ENCODE measurements at regions not wholly inside any gene's neighbourhood (a gene's known extent, or its start where the extent isn't known, plus 50 kb on each side); places are given as distances from the start of the nearest gene placed in this dataset.

DNA sequence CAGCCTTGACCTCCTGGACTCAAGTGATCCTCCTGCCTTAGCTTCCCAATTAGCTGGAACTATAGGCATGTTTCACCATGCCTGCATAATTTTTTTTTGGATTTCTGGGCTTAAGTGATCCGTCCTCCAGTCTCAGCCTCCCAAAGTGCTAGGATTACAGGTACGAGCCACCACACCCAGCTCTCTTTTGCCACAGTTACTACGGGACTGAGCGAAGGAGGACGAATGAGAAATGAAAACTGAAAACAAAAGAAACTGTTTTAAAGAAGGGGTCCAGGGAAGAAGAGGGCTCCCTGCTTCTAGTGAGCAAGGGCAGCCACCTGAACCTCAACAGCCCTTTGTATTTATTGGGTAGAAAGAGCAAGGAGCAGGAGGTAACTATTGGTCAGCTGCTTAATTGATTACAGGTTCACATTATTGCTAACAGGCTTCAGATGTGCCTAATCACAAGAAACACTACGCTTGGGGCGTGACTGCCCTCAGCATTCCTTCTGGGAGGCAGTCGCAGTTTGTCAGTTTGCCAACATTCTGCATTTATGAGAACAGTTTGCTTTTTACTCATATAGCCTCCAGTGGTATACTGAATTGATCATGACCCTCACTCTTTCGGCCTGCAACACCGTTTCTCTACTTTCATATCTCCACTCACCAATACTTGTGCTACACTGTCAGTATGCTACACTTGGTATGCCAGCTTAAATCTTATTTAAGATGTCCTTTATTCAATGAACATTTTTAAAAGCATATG is 676.8 kb downstream of the DNAJB9 start:
- Histone ChIP-seq H3K27me3 (ENCODE audit: control insufficient read depth in 3 of 3, insufficient read depth in 3 of 3, low read length in 2 of 3) (no peaks in the 10 kb centered on the region), H3K36me3 (ENCODE audit: control insufficient read depth in 4 of 4, insufficient read depth in 4 of 4, low read length in 4 of 4) (no peaks in the 10 kb centered on the region), H3K4me1 (ENCODE audit: control insufficient read depth in 5 of 5, insufficient read depth in 5 of 5, low read length in 5 of 5) (peaks cover 0 to 4% (median 0%) of the 10 kb centered on the region in 5 donors), H3K9me3 (ENCODE audit: control insufficient read depth in 4 of 4, insufficient read depth in 3 of 4, low read length in 3 of 4) (no peaks in the 10 kb centered on the region), H3K4me3 (no peak overlapping the region), H3K9ac (ENCODE audit: insufficient read depth in 1 of 2, low read length in 2 of 2) (no peak overlapping the region), H3K27ac (ENCODE audit: low read depth in 1 of 2, low read length in 1 of 2) (no peak overlapping the region)
- DNase-seq (peak in 2 of 3 donors; percentile 11 to 17), ATAC-seq (ENCODE audit: insufficient read depth, low FRiP score) (no peak)
- TF ChIP-seq, protein P1, sequence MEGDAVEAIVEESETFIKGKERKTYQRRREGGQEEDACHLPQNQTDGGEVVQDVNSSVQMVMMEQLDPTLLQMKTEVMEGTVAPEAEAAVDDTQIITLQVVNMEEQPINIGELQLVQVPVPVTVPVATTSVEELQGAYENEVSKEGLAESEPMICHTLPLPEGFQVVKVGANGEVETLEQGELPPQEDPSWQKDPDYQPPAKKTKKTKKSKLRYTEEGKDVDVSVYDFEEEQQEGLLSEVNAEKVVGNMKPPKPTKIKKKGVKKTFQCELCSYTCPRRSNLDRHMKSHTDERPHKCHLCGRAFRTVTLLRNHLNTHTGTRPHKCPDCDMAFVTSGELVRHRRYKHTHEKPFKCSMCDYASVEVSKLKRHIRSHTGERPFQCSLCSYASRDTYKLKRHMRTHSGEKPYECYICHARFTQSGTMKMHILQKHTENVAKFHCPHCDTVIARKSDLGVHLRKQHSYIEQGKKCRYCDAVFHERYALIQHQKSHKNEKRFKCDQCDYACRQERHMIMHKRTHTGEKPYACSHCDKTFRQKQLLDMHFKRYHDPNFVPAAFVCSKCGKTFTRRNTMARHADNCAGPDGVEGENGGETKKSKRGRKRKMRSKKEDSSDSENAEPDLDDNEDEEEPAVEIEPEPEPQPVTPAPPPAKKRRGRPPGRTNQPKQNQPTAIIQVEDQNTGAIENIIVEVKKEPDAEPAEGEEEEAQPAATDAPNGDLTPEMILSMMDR (IDR thresholded peaks at IDR 0.05; ENCODE audit: control extremely low read depth, extremely low read depth), result no peak
- WGBS, 2 donors, result 63 to 74% methylated on average over 10 of the region's 10 CpGs

DNA sequence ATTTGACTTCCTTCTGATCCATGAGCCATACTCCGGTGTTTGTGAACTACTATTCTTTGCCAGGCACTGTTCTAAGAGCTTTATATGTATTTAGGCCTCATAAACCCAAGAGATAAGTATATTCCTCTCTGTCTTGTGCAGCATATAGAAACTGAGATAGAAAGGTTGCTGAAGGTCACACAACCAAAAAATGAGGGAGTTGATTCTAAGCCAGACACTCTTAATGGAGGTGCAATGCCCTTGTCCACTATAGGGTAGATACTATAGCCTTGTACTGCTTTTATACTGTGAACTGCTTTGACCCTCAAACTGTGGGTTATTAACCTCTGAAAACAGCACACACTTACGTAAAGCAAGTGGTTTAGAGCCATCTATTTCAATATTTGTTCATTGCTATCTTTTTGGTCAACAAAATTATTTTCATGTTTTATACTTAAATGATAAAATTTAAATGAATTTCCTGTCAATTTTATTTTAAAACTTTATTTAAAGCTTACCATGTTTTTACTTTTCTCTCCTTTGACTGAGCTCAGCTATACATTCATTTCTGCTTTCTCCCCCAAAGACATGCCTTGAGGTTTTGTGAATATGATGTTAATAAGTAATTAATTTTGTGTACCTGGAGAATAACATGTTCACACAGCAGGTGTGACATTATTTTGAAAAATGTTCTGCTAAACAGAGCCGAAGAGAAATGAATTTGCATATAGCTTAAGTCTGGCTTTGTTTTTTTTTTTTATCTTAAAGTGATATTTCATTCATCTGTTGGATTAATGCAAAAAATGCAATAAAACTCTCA is 687.3 kb downstream of the DNAJB9 start:
- Histone ChIP-seq H3K27me3 (ENCODE audit: control insufficient read depth in 3 of 3, insufficient read depth in 3 of 3, low read length in 2 of 3) (no peaks in the 10 kb centered on the region), H3K9me3 (ENCODE audit: control insufficient read depth in 4 of 4, insufficient read depth in 3 of 4, low read length in 3 of 4) (no peaks in the 10 kb centered on the region), H3K4me1 (ENCODE audit: control insufficient read depth in 5 of 5, insufficient read depth in 5 of 5, low read length in 5 of 5) (no peaks in the 10 kb centered on the region), H3K27ac (ENCODE audit: low read depth in 1 of 2, low read length in 1 of 2) (no peak overlapping the region), H3K36me3 (ENCODE audit: control insufficient read depth in 4 of 4, insufficient read depth in 4 of 4, low read length in 4 of 4) (no peaks in the 10 kb centered on the region), H3K9ac (ENCODE audit: insufficient read depth in 1 of 2, low read length in 2 of 2) (no peak overlapping the region), H3K4me3 (no peak overlapping the region)
- TF ChIP-seq, protein P1 (IDR thresholded peaks at IDR 0.05; ENCODE audit: control extremely low read depth, extremely low read depth), result no peak
- DNase-seq (no peak), ATAC-seq (ENCODE audit: insufficient read depth, low FRiP score) (no peak)
- 77 to 83% methylated on average over 3 of the region's 3 CpGs for WGBS, 2 donors

DNA sequence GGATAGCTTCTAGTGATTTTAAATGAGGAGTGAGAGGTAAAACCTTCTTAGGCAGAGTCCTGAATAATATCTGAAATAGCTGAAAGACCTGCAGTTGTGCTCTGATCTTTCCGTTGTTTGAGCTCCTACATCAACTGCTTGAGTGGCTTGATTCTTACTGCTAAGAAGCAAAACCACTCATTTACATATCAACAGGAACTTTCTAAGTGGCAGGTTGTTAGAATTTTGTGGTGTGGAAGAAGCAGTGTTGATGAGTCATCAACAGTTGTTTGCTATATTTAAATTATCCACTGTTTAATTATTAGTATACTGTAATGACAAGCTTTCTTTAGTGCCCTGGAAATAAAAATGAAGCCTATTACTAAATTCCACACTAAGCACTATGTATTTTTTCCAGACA is 689.5 kb downstream of the DNAJB9 start:
- WGBS, 2 donors, result 21 to 23% methylated on average over 1 of the region's 1 CpG
- no peak overlapping the region for H3K4me3 ChIP-seq
- H3K27ac ChIP-seq (ENCODE audit: low read depth in 1 of 2, low read length in 1 of 2), result no peak overlapping the region
- no peaks in the 10 kb centered on the region for H3K36me3 ChIP-seq (ENCODE audit: control insufficient read depth in 4 of 4, insufficient read depth in 4 of 4, low read length in 4 of 4)
- peaks cover 0 to 3% (median 0%) of the 10 kb centered on the region in 4 donors for H3K9me3 ChIP-seq (ENCODE audit: control insufficient read depth in 4 of 4, insufficient read depth in 3 of 4, low read length in 3 of 4)
- no peaks in the 10 kb centered on the region for H3K4me1 ChIP-seq (ENCODE audit: control insufficient read depth in 5 of 5, insufficient read depth in 5 of 5, low read length in 5 of 5)
- TF ChIP-seq, protein P1 (IDR thresholded peaks at IDR 0.05; ENCODE audit: control extremely low read depth, extremely low read depth), result no peak
- ATAC-seq (ENCODE audit: insufficient read depth, low FRiP score), result peak; percentile 53
- no peaks in the 10 kb centered on the region for H3K27me3 ChIP-seq (ENCODE audit: control insufficient read depth in 3 of 3, insufficient read depth in 3 of 3, low read length in 2 of 3)
- H3K9ac ChIP-seq (ENCODE audit: insufficient read depth in 1 of 2, low read length in 2 of 2), result no peak overlapping the region
- no peak for DNase-seq
